ENCODE measurements at regions not wholly inside any gene's neighbourhood (a gene's known extent, or its start where the extent isn't known, plus 50 kb on each side); places are given as distances from the start of the nearest gene placed in this dataset.

DNA sequence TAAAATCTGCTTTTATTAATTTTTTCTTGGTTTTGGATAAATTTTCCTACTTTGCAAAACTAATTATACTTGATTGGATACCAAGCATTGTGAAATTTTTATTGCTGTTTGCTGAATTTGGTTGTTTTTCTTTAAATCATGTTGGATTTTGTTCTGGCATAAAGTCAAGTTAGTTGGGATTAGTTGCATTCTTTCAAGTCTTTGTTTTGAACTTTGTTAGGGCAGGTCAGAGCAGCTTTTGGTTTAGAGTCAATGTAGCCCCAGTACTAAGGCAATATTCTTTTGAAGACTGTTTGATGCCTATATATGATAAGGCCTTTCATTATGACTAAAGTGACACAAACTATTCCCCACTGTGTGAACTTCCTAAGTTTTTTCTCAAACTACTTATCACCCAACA is 531.1 kb downstream of the RASEF start:
- H3K36me3 Mint-ChIP-seq, result peaks cover 0 to 3% (median 0%) of the 10 kb centered on the region in 3 donors
- no peak overlapping the region for H3K27ac Mint-ChIP-seq
- H3K9me3 Mint-ChIP-seq, result peaks cover 0 to 20% (median 12%) of the 10 kb centered on the region in 9 donors
- POLR2A ChIA-PET, result no interaction called here
- H3K27me3 Mint-ChIP-seq, result no peaks in the 10 kb centered on the region
- DNase-seq (no peak), ATAC-seq (no peak)
- H3K4me1 Mint-ChIP-seq, result no peaks in the 10 kb centered on the region
- H3K4me3 Mint-ChIP-seq, result no peak overlapping the region

DNA sequence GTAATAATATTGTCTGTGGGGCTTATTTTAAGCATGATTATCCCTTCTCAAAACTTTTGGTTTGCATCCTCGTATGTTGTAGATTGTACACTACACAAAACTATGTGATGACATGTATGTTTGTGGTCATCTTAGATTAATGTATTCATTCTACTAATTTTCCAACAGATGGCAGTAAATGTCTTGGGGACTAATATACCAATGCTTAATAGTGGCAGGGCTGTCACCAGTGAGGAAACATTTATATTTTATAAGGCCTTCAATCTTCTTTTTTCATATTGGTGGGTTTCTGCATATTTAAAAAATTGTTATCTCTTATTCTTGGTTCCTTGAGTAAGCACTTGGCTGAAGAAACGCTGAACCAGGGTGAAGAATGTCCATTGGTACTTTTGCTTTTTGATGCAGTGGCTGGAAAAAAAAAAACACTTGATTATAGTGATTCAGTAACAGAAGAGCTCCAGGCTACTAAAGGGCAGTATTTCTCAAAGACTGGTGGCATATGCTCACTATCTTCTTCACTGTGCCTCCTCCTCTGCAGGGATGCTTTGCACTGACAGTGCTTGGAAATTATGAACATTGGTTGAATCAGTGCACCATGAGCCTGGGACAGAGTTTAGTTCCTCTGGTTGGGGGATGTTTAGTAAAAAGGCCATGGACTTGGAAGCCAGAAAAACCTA is 530.3 kb downstream of the RASEF start:
- no peaks in the 10 kb centered on the region for H3K27me3 Mint-ChIP-seq
- no peak overlapping the region for H3K27ac Mint-ChIP-seq
- peaks cover 0 to 12% (median 6%) of the 10 kb centered on the region in 9 donors for H3K9me3 Mint-ChIP-seq
- no peaks in the 10 kb centered on the region for H3K36me3 Mint-ChIP-seq
- DNase-seq (no peak), ATAC-seq (no peak)
- no peak overlapping the region for H3K4me3 Mint-ChIP-seq
- POLR2A ChIA-PET, result no interaction called here
- no peaks in the 10 kb centered on the region for H3K4me1 Mint-ChIP-seq

DNA sequence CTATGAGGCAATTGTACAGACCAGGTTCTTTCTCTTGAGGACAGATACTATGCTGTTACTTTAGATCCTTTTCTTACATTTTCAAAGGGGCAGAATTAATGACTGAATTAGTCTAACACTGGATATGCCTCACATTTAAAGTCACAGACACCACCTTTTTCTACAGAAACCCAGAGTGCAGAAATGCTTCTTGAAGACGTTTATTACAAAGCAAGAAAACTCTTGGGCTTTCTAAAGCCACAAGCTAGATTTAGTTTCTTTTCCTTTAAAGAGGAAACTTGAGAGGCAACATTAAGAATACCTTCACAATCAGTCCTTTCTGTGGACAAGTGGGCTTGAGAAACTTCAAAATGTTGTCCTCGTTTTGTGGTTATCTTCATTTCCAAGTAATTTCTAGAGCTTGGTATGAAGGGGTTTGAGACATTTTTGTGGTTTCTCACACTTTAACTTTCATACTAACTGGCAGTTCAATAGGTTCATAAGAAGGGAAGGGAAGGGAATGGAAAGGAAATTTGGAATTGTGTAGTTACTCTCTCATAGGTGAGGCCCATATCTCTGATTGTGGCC is 527.4 kb downstream of the RASEF start:
- no peaks in the 10 kb centered on the region for H3K4me1 Mint-ChIP-seq
- H3K27ac Mint-ChIP-seq, result no peak overlapping the region
- H3K27me3 Mint-ChIP-seq, result no peaks in the 10 kb centered on the region
- POLR2A ChIA-PET, result no interaction called here
- DNase-seq (no peak), ATAC-seq (no peak)
- H3K9me3 Mint-ChIP-seq, result peaks cover 0 to 4% (median 0%) of the 10 kb centered on the region in 9 donors
- H3K4me3 Mint-ChIP-seq, result no peak overlapping the region
- H3K36me3 Mint-ChIP-seq, result no peaks in the 10 kb centered on the region

DNA sequence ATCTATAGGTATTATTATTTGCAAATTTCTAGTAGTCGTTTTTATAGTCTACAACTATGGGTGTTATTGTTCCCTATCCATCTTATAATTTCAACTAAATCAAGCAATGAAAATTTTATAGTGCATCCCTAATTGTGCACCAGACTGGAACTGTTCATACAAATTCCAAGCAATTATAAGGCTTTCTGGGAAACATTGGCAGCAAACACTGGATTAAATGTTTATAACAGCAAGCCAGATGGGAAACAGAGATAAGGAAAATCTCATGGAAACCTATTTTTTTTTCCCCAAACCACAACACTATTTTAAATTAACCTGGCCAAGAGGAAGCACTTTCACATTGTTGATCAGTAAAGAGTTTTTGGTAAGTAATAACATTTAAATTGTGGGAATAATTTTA is 524.3 kb downstream of the RASEF start:
- no peak for ATAC-seq
- H3K9me3 Mint-ChIP-seq, result peaks cover 0 to 2% (median 0%) of the 10 kb centered on the region in 9 donors
- H3K27ac Mint-ChIP-seq, result no peak overlapping the region
- POLR2A ChIA-PET, result no interaction called here
- no peaks in the 10 kb centered on the region for H3K36me3 Mint-ChIP-seq
- DNase-seq, result no peak
- H3K27me3 Mint-ChIP-seq, result no peaks in the 10 kb centered on the region
- H3K4me3 Mint-ChIP-seq, result no peak overlapping the region
- H3K4me1 Mint-ChIP-seq, result no peaks in the 10 kb centered on the region

DNA sequence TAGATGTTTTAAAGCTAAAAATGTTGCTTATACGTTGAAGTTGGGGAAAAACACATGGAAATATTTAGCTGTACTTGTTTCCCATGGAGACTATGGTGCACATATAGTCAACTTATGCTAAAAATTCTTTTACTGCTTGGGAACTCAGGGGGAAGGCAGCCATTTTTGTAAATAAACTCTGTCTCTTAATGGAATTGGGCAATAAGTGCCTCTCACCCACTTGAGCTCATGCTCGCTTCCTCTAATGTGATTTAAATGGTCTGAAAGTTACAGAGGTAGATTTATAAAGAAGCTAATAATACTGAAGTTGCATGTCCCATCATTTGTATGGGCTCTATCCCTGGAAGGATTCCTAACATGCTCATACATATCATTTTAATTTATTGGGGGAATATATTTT is 523.8 kb downstream of the RASEF start:
- DNase-seq, result no peak
- Mint-ChIP-seq H3K9me3 (peaks cover 0 to 2% (median 0%) of the 10 kb centered on the region in 9 donors), H3K27ac (no peak overlapping the region), H3K36me3 (no peaks in the 10 kb centered on the region), H3K4me1 (no peaks in the 10 kb centered on the region), H3K4me3 (no peak overlapping the region), H3K27me3 (no peaks in the 10 kb centered on the region)
- ATAC-seq, result no peak
- POLR2A ChIA-PET, result no interaction called here

DNA sequence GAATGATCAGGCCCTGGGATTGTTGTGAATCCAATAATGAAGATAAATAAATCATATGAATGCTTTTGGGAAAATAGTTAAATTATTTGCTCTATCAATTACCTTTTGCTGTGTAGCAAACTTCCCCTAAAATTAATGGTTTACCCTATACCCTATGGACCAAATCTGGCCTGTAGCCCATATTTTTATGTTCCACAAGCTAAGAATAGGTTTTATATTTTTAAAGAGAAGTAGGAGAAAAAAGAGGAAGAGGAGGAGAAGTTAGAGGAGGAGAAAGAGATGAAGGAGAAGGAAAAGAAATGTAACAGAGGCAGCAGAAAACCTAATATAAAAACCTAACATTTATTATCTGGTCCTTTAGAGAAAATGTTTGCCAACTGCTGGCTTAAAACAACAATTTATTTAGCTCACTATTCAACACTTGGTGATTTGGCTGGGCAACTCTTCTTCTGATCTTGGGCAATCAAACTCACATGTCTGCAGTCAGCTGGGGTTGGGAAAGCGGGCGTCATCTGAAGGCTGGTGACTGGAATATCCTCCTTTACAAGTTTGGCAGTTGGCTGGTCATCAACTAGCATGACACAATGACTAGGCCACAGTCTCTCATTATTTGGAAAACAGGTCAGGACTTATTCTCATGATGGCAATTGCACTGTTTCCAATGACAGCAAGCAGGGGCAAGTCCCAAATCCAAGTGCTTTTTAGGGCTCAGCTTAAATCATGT is 522.9 kb downstream of the RASEF start:
- peaks cover 0 to 2% (median 0%) of the 10 kb centered on the region in 9 donors for H3K9me3 Mint-ChIP-seq
- H3K4me3 Mint-ChIP-seq, result no peak overlapping the region
- ATAC-seq, result no peak
- H3K27me3 Mint-ChIP-seq, result no peaks in the 10 kb centered on the region
- H3K36me3 Mint-ChIP-seq, result no peaks in the 10 kb centered on the region
- H3K27ac Mint-ChIP-seq, result no peak overlapping the region
- H3K4me1 Mint-ChIP-seq, result no peaks in the 10 kb centered on the region
- POLR2A ChIA-PET, result no interaction called here
- no peak for DNase-seq

DNA sequence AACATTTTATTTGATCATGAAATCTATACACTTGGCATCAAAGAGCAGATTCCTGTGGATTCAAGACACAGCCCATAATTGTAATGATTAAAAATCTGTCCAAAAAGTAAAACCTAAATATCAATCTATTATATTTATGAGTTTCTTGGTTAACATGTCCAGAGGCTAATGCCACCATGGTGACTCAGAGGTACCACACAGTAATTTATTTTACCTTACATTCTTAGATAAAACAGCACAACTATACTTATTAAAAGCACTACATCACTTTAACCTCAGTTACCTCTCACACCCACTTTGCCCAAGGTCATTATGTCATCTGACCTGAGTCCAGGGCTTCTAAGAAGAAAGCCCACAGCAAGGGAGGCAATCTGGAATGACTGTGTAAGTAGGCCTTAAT is 519.2 kb downstream of the RASEF start:
- POLR2A ChIA-PET, result no interaction called here
- no peaks in the 10 kb centered on the region for H3K36me3 Mint-ChIP-seq
- H3K4me3 Mint-ChIP-seq, result no peak overlapping the region
- H3K4me1 Mint-ChIP-seq, result no peaks in the 10 kb centered on the region
- H3K27me3 Mint-ChIP-seq, result no peaks in the 10 kb centered on the region
- peaks cover 0 to 3% (median 0%) of the 10 kb centered on the region in 9 donors for H3K9me3 Mint-ChIP-seq
- ATAC-seq (no peak), DNase-seq (no peak)
- no peak overlapping the region for H3K27ac Mint-ChIP-seq

DNA sequence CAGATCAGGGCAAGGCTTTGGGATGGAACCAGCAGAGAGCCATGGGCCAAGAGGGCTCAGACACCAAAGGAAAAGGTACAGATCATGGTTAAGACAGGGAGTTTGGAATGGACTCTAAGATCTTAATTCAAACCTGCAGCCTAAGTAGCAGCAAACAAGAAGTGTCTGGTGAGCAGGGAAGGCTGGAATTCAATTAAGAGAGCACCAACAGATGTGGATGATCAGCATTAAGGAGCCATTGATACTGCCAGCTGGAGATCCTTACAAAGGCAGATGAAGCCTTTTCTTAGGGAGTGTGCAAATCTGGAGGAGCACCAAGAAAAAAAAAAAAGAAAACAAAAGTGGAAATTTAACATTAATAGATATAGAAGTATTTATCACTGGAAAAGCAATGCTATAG is 516.8 kb downstream of the RASEF start:
- no peak for ATAC-seq
- H3K4me3 Mint-ChIP-seq, result no peak overlapping the region
- DNase-seq, result no peak
- no peak overlapping the region for H3K27ac Mint-ChIP-seq
- no peaks in the 10 kb centered on the region for H3K4me1 Mint-ChIP-seq
- H3K9me3 Mint-ChIP-seq, result peaks cover 0 to 3% (median 0%) of the 10 kb centered on the region in 9 donors
- no peaks in the 10 kb centered on the region for H3K36me3 Mint-ChIP-seq
- no peaks in the 10 kb centered on the region for H3K27me3 Mint-ChIP-seq
- POLR2A ChIA-PET, result no interaction called here

DNA sequence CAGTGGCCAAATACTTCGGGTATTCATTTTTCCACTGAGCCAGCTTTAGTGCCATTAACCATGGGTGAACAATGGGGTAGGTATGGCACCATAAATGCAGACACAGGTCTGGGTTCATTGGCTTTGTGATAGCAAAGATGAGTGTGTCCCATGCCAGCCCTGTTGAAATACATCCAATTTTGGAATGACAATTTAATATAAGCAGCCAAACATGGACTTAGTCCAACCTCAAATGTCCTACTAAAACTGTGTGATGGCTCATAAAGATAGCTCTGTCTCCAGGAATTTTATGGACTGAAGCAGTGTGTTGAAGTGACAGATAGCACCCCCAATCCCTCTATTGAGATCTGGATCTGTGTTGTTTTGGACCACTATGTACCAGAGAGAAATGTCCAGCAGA is 514.9 kb downstream of the RASEF start:
- no peaks in the 10 kb centered on the region for H3K27me3 Mint-ChIP-seq
- H3K27ac Mint-ChIP-seq, result no peak overlapping the region

DNA sequence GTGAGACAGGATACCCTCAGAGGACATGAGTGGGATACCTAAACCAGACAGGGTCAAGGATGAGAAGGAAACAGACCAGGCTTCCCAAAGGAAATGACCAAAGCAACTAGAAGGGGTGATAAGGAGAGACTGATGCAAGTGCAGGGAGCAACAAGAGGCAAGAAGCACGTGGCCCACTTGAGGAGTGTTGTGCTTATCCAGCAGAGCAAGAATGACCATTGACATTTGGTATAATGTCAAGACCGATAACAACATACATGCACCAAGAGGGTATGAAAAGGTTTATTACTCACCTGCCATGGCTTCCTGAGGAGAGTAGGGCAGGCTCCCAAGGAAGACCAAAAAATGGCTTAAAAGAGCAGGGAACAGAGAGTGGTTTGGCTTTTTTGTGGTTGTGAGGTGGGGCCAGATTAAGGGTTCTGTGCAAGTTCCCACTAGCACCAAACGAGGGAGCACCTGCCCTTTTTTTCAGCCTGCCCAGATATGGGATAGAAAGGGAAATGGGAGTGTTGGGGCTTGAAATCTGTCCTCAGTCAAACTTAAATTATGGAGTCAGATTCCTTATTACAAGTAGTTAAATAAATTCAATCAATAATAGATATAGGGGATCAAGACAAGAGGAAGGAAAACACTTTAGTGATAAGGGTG is 513.6 kb downstream of the RASEF start:
- POLR2A ChIA-PET, result no interaction called here
- no peaks in the 10 kb centered on the region for H3K36me3 Mint-ChIP-seq
- H3K4me3 Mint-ChIP-seq, result no peak overlapping the region
- peaks cover 0 to 4% (median 0%) of the 10 kb centered on the region in 9 donors for H3K9me3 Mint-ChIP-seq
- no peaks in the 10 kb centered on the region for H3K27me3 Mint-ChIP-seq
- no peak overlapping the region for H3K27ac Mint-ChIP-seq
- H3K4me1 Mint-ChIP-seq, result no peaks in the 10 kb centered on the region
- ATAC-seq (no peak), DNase-seq (no peak)

More for the DNA sequence above, 514.9 kb downstream of the RASEF start:
- Mint-ChIP-seq H3K9me3 (peaks cover 0 to 3% (median 0%) of the 10 kb centered on the region in 9 donors), H3K4me3 (no peak overlapping the region), H3K4me1 (no peaks in the 10 kb centered on the region), H3K36me3 (no peaks in the 10 kb centered on the region)
- no peak for ATAC-seq
- POLR2A ChIA-PET, result no interaction called here
- no peak for DNase-seq

DNA sequence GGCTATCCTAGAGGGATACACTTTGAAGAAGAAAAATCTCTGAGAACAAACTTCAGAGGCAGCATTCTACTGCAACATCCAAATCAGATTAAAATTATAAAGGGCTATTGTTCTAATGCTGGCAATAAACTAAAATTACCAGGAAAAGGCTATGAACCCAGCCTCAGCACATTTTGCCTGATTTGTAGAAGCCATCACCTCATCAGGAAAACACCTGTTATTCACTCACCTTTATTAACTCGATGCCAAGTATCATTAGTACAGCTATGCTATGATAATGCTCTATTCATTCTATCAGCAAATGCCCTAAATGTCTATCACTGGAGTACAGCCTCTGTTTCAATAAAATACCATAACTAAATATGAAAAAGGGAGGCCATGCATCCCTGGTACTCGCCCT is 510.2 kb downstream of the RASEF start:
- ATAC-seq, result no peak

DNA sequence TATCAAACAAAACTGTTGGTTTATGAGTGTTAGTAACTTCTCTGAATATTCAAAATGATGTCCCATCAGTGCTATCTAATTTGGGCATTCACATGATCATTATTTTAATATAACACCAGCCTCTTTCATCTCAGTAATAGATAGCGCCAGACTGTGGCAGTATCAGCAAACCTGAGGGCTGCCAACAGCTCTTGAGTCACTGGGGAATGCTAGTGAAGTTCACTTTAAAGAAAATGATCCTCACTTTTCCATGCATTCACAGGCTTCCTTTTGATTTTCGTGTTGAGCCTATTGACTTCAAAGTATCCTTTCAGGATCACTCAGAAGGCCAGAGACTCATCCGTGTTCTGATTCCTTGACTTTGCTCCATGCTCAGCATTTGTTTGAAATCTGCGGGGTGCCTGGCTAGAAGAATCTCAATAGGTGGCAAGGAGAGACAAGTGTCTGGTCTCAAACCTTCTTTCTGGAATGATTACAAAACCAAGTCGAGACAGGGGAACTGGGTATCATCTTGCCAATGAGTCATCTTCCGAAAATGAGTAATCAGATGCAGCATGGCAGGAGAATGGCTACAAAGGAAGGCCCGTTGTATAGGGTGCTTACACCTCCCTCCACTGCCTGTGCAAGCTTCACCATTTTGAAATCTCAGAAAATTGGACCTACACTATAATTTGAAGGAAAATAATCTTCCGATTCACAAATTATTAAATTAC is 509.1 kb downstream of the RASEF start:
- no peaks in the 10 kb centered on the region for H3K4me1 Mint-ChIP-seq
- no peaks in the 10 kb centered on the region for H3K27me3 Mint-ChIP-seq
- no peak overlapping the region for H3K27ac Mint-ChIP-seq
- peaks cover 0 to 2% (median 0%) of the 10 kb centered on the region in 9 donors for H3K9me3 Mint-ChIP-seq
- ATAC-seq (no peak), DNase-seq (no peak)
- H3K4me3 Mint-ChIP-seq, result no peak overlapping the region
- POLR2A ChIA-PET, result no interaction called here
- no peaks in the 10 kb centered on the region for H3K36me3 Mint-ChIP-seq

More for the DNA sequence above, 510.2 kb downstream of the RASEF start:
- POLR2A ChIA-PET, result no interaction called here
- H3K4me1 Mint-ChIP-seq, result no peaks in the 10 kb centered on the region
- no peak overlapping the region for H3K27ac Mint-ChIP-seq
- H3K27me3 Mint-ChIP-seq, result no peaks in the 10 kb centered on the region
- no peak overlapping the region for H3K4me3 Mint-ChIP-seq
- peaks cover 0 to 2% (median 0%) of the 10 kb centered on the region in 9 donors for H3K9me3 Mint-ChIP-seq
- no peaks in the 10 kb centered on the region for H3K36me3 Mint-ChIP-seq
- no peak for DNase-seq

DNA sequence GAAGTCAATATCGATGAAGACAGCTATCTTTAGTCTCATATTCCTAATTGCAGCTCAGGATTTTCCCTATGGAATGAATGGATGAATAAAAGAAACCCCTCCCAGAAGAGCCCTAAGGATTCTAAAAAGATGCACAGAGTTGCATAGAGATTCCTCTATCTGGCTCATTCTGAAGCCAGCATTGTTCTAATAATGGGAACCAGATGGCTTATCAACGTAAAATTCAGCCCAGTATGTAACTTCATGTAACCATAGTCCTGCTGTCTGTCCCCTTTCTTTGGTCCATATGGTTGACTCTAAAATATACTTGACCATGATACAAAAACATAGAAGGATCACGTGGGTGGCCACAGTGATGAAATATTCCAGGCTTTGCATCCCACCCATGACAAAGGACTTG is 508.6 kb downstream of the RASEF start:
- Mint-ChIP-seq H3K9me3 (peaks cover 0 to 2% (median 0%) of the 10 kb centered on the region in 9 donors), H3K27ac (no peak overlapping the region), H3K27me3 (no peaks in the 10 kb centered on the region), H3K36me3 (no peaks in the 10 kb centered on the region), H3K4me1 (no peaks in the 10 kb centered on the region), H3K4me3 (no peak overlapping the region)
- ATAC-seq (no peak), DNase-seq (no peak)
- POLR2A ChIA-PET, result no interaction called here
